ENCODE measurements at regions not wholly inside any gene's neighbourhood (a gene's known extent, or its start where the extent isn't known, plus 50 kb on each side); places are given as distances from the start of the nearest gene placed in this dataset.

DNA sequence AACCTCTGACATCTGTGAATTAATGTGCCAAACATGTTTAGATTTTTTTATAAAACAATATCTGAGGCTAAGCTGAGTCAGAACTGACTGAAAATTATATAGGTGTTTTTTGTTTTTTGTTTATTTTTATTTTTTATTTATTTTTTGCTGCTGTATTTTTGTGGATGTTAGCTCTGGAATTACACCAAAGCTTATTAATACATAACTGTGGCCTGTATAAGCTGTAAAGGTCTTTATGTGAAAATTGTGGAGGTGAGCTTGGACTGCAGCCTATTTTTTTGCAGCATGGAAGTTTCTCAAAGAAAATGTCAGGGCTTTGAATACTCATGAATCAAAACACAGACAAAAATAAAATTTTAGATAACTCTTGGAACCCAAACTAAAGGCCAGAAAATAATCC, 199.8 kb downstream of the CHRM3 start:
- TF ChIP-seq, protein P1, sequence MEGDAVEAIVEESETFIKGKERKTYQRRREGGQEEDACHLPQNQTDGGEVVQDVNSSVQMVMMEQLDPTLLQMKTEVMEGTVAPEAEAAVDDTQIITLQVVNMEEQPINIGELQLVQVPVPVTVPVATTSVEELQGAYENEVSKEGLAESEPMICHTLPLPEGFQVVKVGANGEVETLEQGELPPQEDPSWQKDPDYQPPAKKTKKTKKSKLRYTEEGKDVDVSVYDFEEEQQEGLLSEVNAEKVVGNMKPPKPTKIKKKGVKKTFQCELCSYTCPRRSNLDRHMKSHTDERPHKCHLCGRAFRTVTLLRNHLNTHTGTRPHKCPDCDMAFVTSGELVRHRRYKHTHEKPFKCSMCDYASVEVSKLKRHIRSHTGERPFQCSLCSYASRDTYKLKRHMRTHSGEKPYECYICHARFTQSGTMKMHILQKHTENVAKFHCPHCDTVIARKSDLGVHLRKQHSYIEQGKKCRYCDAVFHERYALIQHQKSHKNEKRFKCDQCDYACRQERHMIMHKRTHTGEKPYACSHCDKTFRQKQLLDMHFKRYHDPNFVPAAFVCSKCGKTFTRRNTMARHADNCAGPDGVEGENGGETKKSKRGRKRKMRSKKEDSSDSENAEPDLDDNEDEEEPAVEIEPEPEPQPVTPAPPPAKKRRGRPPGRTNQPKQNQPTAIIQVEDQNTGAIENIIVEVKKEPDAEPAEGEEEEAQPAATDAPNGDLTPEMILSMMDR (conservative IDR thresholded peaks at IDR 0.05; ENCODE audit: low read length), result no peak
- TF ChIP-seq EZH2phosphoT487 (IDR thresholded peaks at IDR 0.05; ENCODE audit: borderline replicate concordance, low read depth, low read length), result no peak

All from OCI-LY7 (cell line).